DMS153 treated with DMSO at 0.1 percent for 48 hours (cell line): ENCODE measurements at regions not wholly inside any gene's neighbourhood (a gene's known extent, or its start where the extent isn't known, plus 50 kb on each side); places are given as distances from the start of the nearest gene placed in this dataset.

ENCODE experiments used
- DNase-seq: peaks from one replicate; lab custom pipeline; 2025; ENCODE audit not compliant: unreplicated experiment; lab: John Stamatoyannopoulos, UW

- DNase-seq = no peak
These were observed 246.8 kb upstream of the KCNG1 start for GRCh38 chr20:51269671-51270070.

- no peak for DNase-seq
These were observed 244.8 kb upstream of the KCNG1 start for GRCh38 chr20:51267679-51268078.

- DNase-seq = no peak
These were observed 243.4 kb upstream of the KCNG1 start for GRCh38 chr20:51266353-51266752.

- no peak for DNase-seq
These were observed 242.5 kb upstream of the KCNG1 start for GRCh38 chr20:51265361-51265760.

- no peak for DNase-seq
These were observed 239.3 kb upstream of the KCNG1 start for GRCh38 chr20:51262240-51262639.

GRCh38 chr20:51259455-51259854 lies 236.5 kb upstream of the KCNG1 start:
- DNase-seq = no peak

GRCh38 chr20:51258582-51259165 lies 235.8 kb upstream of the KCNG1 start:
- DNase-seq = no peak

- DNase-seq = no peak
These were observed 232.5 kb upstream of the KCNG1 start for GRCh38 chr20:51255417-51255816.

- no peak for DNase-seq
These were observed 230.4 kb upstream of the KCNG1 start for GRCh38 chr20:51253280-51253679.

- no peak for DNase-seq
These were observed 226.9 kb upstream of the KCNG1 start for GRCh38 chr20:51249781-51250180.

GRCh38 chr20:51249215-51249614 lies 226.3 kb upstream of the KCNG1 start:
- no peak for DNase-seq

- DNase-seq = no peak
These were observed 221.6 kb upstream of the KCNG1 start for GRCh38 chr20:51244466-51244865.

- DNase-seq = no peak
These were observed 215.9 kb upstream of the KCNG1 start for GRCh38 chr20:51238675-51239305.

- DNase-seq = no peak
These were observed 214.9 kb upstream of the KCNG1 start for GRCh38 chr20:51237791-51238190.

- no peak for DNase-seq
These were observed 214.4 kb upstream of the KCNG1 start for GRCh38 chr20:51237278-51237677.

GRCh38 chr20:51236421-51236820 lies 213.5 kb upstream of the KCNG1 start:
- DNase-seq = no peak

- no peak for DNase-seq
These were observed 210.4 kb upstream of the KCNG1 start for GRCh38 chr20:51233345-51233744.

GRCh38 chr20:51230727-51231126 lies 207.8 kb upstream of the KCNG1 start:
- DNase-seq = no peak

GRCh38 chr20:51228763-51229162 lies 205.9 kb upstream of the KCNG1 start:
- no peak for DNase-seq

GRCh38 chr20:51227744-51228143 lies 204.8 kb upstream of the KCNG1 start:
- no peak for DNase-seq

GRCh38 chr20:51223183-51223720 lies 200.3 kb upstream of the KCNG1 start:
- DNase-seq = no peak

GRCh38 chr20:51221791-51222408 lies 199.0 kb upstream of the KCNG1 start:
- no peak for DNase-seq
